Astrocyte (in vitro differentiated cells and primary cell): ENCODE measurements at regions not wholly inside any gene's neighbourhood (a gene's known extent, or its start where the extent isn't known, plus 50 kb on each side); places are given as distances from the start of the nearest gene placed in this dataset.
A peak's percentile ranks its signal among the peaks of the same experiment; 100 is the strongest.

Source experiments
- DNase-seq: peaks from one replicate; pipeline ENCODE4 v3.0.0-alpha.2; 2010; ENCODE audit warnings: low read depth
- FAIRE-seq: peaks from 2 replicates; lab custom pipeline; 2011; peaks lifted over from hg19 to GRCh38; lab: Jason Lieb, UNC
- H2AFZ ChIP-seq: 2 replicates; pipeline ENCODE4 v1.6.0; 2012; ENCODE audit warnings: low read depth, low read length, inconsistent platforms
- H3K27ac ChIP-seq: 2 replicates; pipeline ENCODE4 v1.5.1; 2011; ENCODE audit warnings: low read depth, low read length, inconsistent platforms
- H3K27me3 ChIP-seq: 2 replicates; pipeline ENCODE4 v1.6.0; 2011; ENCODE audit warnings: low read length, inconsistent platforms; ENCODE audit not compliant: insufficient read depth
- H3K36me3 ChIP-seq: 2 replicates; pipeline ENCODE4 v1.5.1; 2011; ENCODE audit warnings: low read length, inconsistent platforms; ENCODE audit not compliant: insufficient read depth
- H3K4me1 ChIP-seq: 2 replicates; pipeline ENCODE4 v1.5.1; 2011; ENCODE audit warnings: low read length, inconsistent platforms; ENCODE audit not compliant: insufficient read depth
- H3K4me2 ChIP-seq: 2 replicates; pipeline ENCODE4 v1.6.0; 2012; ENCODE audit warnings: low read length, inconsistent platforms
- H3K4me3 ChIP-seq: 2 replicates; pipeline ENCODE4 v1.5.1; 2011; ENCODE audit warnings: low read depth, mild to moderate bottlenecking, low read length, inconsistent platforms; ENCODE audit not compliant: insufficient read depth
- H3K79me2 ChIP-seq: 2 replicates; pipeline ENCODE4 v1.6.0; 2012; ENCODE audit warnings: mild to moderate bottlenecking, low read length, inconsistent platforms; ENCODE audit not compliant: insufficient read depth
- H3K9ac ChIP-seq: 2 replicates; pipeline ENCODE4 v1.6.0; 2012; ENCODE audit warnings: mild to moderate bottlenecking, low read length, inconsistent platforms
- H3K9me3 ChIP-seq: 2 replicates; pipeline ENCODE4 v1.5.1; 2012; ENCODE audit warnings: low read depth, mild to moderate bottlenecking, low read length, inconsistent platforms; ENCODE audit not compliant: insufficient read depth
- H4K20me1 ChIP-seq: 2 replicates; pipeline ENCODE4 v1.6.0; 2012; ENCODE audit warnings: low read length, inconsistent platforms; ENCODE audit not compliant: insufficient read depth
- H3K27ac Mint-ChIP-seq: one replicate; pipeline ENCODE4 v1.8.0; 2021; ENCODE audit warnings: mild to moderate bottlenecking, mixed read lengths; ENCODE audit not compliant: unreplicated experiment
- H3K27me3 Mint-ChIP-seq: one replicate; pipeline ENCODE4 v1.8.0; 2021; ENCODE audit warnings: low read depth, mixed read lengths; ENCODE audit not compliant: unreplicated experiment
- H3K36me3 Mint-ChIP-seq: one replicate; pipeline ENCODE4 v1.8.0; 2021; ENCODE audit warnings: low read depth, mixed read lengths; ENCODE audit not compliant: unreplicated experiment
- H3K4me1 Mint-ChIP-seq: one replicate; pipeline ENCODE4 v1.8.0; 2021; ENCODE audit warnings: low read depth, mixed read lengths; ENCODE audit not compliant: unreplicated experiment
- H3K4me3 Mint-ChIP-seq: one replicate; pipeline ENCODE4 v1.8.0; 2021; ENCODE audit warnings: mild to moderate bottlenecking, moderate library complexity, mixed read lengths; ENCODE audit not compliant: unreplicated experiment
- H3K9me3 Mint-ChIP-seq: one replicate; pipeline ENCODE4 v1.8.0; 2021; ENCODE audit warnings: mild to moderate bottlenecking, mixed read lengths; ENCODE audit not compliant: unreplicated experiment
- CTCF ChIP-seq: IDR thresholded peaks from 2 replicates; pipeline ENCODE4 v1.5.1; 2011; ENCODE audit warnings: low read depth, mild to moderate bottlenecking, inconsistent platforms, low read length, moderate library complexity; ENCODE audit not compliant: insufficient read depth
- EZH2 ChIP-seq: IDR thresholded peaks from 2 replicates; pipeline ENCODE4 v1.6.1; 2012; ENCODE audit warnings: mild to moderate bottlenecking, low read length, inconsistent platforms; ENCODE audit not compliant: insufficient read depth

- Mint-ChIP-seq H3K27me3 (no peaks in the 10 kb centered on the region), H3K4me3 (no peak overlapping the region), H3K9me3 (no peaks in the 10 kb centered on the region), H3K36me3 (no peaks in the 10 kb centered on the region), H3K4me1 (peaks cover 5% of the 10 kb centered on the region), H3K27ac (no peak overlapping the region)
- no peaks in the 10 kb centered on the region for H3K27me3 ChIP-seq
- H3K36me3 ChIP-seq: no peaks in the 10 kb centered on the region
- no peaks in the 10 kb centered on the region for H3K9me3 ChIP-seq
- H3K4me2 ChIP-seq: no peak overlapping the region
- no peak overlapping the region for H2AFZ ChIP-seq
- no peak overlapping the region for H3K9ac ChIP-seq
- TF ChIP-seq EZH2: no peak
- TF ChIP-seq CTCF: no peak
- DNase-seq (no peak), FAIRE-seq (no peak)
- no peak overlapping the region for H3K4me3 ChIP-seq
- no peak overlapping the region for H3K27ac ChIP-seq
- H4K20me1 ChIP-seq: no peaks in the 10 kb centered on the region
- no peaks in the 10 kb centered on the region for H3K4me1 ChIP-seq
- H3K79me2 ChIP-seq: no peaks in the 10 kb centered on the region
These were observed 665.7 kb upstream of the MDGA2 start for GRCh38 chr14:48341069-48341468.

DNA sequence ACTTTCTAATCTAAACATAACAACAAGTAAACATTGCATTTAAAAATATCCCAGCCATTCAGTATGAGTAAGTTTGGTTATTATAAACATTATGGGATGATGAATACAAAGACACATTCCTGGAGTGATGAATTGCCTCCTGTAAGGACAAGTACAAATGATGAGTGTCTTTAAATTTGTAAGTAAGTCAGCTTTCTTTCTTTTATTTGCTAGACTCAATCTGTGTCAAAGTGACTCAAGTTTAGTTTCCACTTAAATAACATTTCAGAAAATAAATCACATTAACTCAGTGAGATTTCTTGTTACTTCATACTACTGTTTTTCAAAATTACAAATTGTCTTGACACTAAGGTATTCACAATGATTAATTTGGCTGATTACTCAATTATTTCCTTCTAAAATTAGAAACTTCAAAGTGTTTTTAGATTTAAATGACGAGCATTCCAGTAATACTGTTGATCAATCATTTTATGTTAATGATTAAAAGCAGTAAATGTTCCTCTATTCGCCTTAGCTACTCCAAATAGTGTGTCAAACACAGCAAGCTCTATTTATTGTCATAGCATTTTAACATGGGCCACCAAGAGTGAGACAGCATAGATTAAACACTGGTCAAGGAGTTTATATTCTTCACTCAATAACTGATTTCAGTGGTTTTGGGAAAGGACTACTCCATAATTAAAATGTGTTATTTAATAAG lies 658.0 kb upstream of the MDGA2 start:
- DNase-seq (peak; percentile 54), FAIRE-seq (no peak)
- H3K4me1 ChIP-seq: no peaks in the 10 kb centered on the region
- H3K27ac Mint-ChIP-seq: peak overlapping the region; percentile 70
- H3K27me3 Mint-ChIP-seq: no peaks in the 10 kb centered on the region
- H3K4me3 Mint-ChIP-seq: no peak overlapping the region
- no peaks in the 10 kb centered on the region for H3K36me3 ChIP-seq
- H2AFZ ChIP-seq: no peak overlapping the region
- no peaks in the 10 kb centered on the region for H3K27me3 ChIP-seq
- no peaks in the 10 kb centered on the region for H3K9me3 ChIP-seq
- H3K9me3 Mint-ChIP-seq: no peaks in the 10 kb centered on the region
- no peaks in the 10 kb centered on the region for H3K79me2 ChIP-seq
- no peak overlapping the region for H3K4me3 ChIP-seq
- no peaks in the 10 kb centered on the region for H4K20me1 ChIP-seq
- H3K9ac ChIP-seq: no peak overlapping the region
- no peak overlapping the region for H3K27ac ChIP-seq
- TF ChIP-seq EZH2: no peak
- no peak for TF ChIP-seq CTCF
- no peak overlapping the region for H3K4me2 ChIP-seq
- H3K4me1 Mint-ChIP-seq: peaks cover 15% of the 10 kb centered on the region
- no peaks in the 10 kb centered on the region for H3K36me3 Mint-ChIP-seq

GRCh38 chr14:48331421-48331820 lies 656.0 kb upstream of the MDGA2 start:
- H3K9ac ChIP-seq: no peak overlapping the region
- H4K20me1 ChIP-seq: no peaks in the 10 kb centered on the region
- no peak for TF ChIP-seq CTCF
- TF ChIP-seq EZH2: no peak
- Mint-ChIP-seq H3K36me3 (no peaks in the 10 kb centered on the region), H3K9me3 (no peaks in the 10 kb centered on the region), H3K4me3 (no peak overlapping the region), H3K27me3 (no peaks in the 10 kb centered on the region), H3K4me1 (peaks cover 15% of the 10 kb centered on the region), H3K27ac (peak overlapping the region; percentile 5)
- H3K4me3 ChIP-seq: no peak overlapping the region
- peak overlapping the region; percentile 9 for H3K4me2 ChIP-seq
- no peaks in the 10 kb centered on the region for H3K36me3 ChIP-seq
- H3K27me3 ChIP-seq: no peaks in the 10 kb centered on the region
- H3K27ac ChIP-seq: no peak overlapping the region
- no peak overlapping the region for H2AFZ ChIP-seq
- no peak for FAIRE-seq
- no peaks in the 10 kb centered on the region for H3K9me3 ChIP-seq
- H3K4me1 ChIP-seq: no peaks in the 10 kb centered on the region
- peak; percentile 16 for DNase-seq
- no peaks in the 10 kb centered on the region for H3K79me2 ChIP-seq
